Neural progenitor cell (in vitro differentiated cells): ENCODE measurements at regions not wholly inside any gene's neighbourhood (a gene's known extent, or its start where the extent isn't known, plus 50 kb on each side); places are given as distances from the start of the nearest gene placed in this dataset.
A peak's percentile ranks its signal among the peaks of the same experiment; 100 is the strongest.

Experiments used
- DNase-seq: peaks from one replicate; pipeline ENCODE4 v3.0.0-alpha.2; 2016; ENCODE audit warnings: low spot score
- H2AFZ ChIP-seq: fragments of 200-600 bp; sonication (generic); replicated peaks from 2 replicates; pipeline ENCODE4 v1.6.1; 2016; ENCODE audit warnings: antibody characterized with exemption
- H3F3A ChIP-seq: fragments of 200-600 bp; sonication (generic); 2 replicates; pipeline ENCODE4 v1.6.1; 2016; ENCODE audit warnings: antibody characterized with exemption, low read depth
- H3K27ac ChIP-seq: fragments of 200-600 bp; sonication (generic); 2 replicates; pipeline ENCODE4 v1.5.1; 2016; ENCODE audit warnings: mild to moderate bottlenecking
- H3K27me3 ChIP-seq: fragments of 200-600 bp; sonication (generic); 2 replicates; pipeline ENCODE4 v1.6.1; 2016; ENCODE audit warnings: mild to moderate bottlenecking, moderate library complexity
- H3K36me3 ChIP-seq: fragments of 200-600 bp; sonication (generic); 2 replicates; pipeline ENCODE4 v1.5.1; 2016
- H3K4me1 ChIP-seq: fragments of 200-600 bp; sonication (generic); 2 replicates; pipeline ENCODE4 v1.6.1; 2016; ENCODE audit warnings: mixed run types
- H3K4me2 ChIP-seq: fragments of 200-600 bp; sonication (generic); 2 replicates; pipeline ENCODE4 v1.6.1; 2016
- H3K4me3 ChIP-seq: fragments of 200-600 bp; sonication (generic); 2 replicates; pipeline ENCODE4 v1.5.1; 2016
- H3K79me2 ChIP-seq: fragments of 200-600 bp; sonication (generic); 2 replicates; pipeline ENCODE4 v1.6.1; 2016; ENCODE audit warnings: low read depth
- H3K9ac ChIP-seq: fragments of 200-600 bp; sonication (generic); 2 replicates; pipeline ENCODE4 v1.6.1; 2016
- H3K9me3 ChIP-seq: fragments of 200-600 bp; sonication (generic); 2 replicates; pipeline ENCODE4 v1.5.1; 2016; ENCODE audit warnings: low read depth
- H4K20me1 ChIP-seq: fragments of 200-600 bp; sonication (generic); 2 replicates; pipeline ENCODE4 v1.6.1; 2016; ENCODE audit warnings: low read depth
- H3K27ac Mint-ChIP-seq: 3 replicates; pipeline ENCODE4 v1.8.0; 2021; ENCODE audit warnings: mixed read lengths
- H3K27me3 Mint-ChIP-seq: 2 replicates; pipeline ENCODE4 v1.8.0; 2022; ENCODE audit warnings: low read depth, mild to moderate bottlenecking, inconsistent platforms, moderate library complexity, mixed read lengths; ENCODE audit not compliant: insufficient read depth
- H3K36me3 Mint-ChIP-seq: 3 replicates; pipeline ENCODE4 v1.8.0; 2021; ENCODE audit warnings: mixed read lengths
- H3K4me1 Mint-ChIP-seq: 3 replicates; pipeline ENCODE4 v1.8.0; 2021; ENCODE audit warnings: mixed read lengths
- H3K4me3 Mint-ChIP-seq: 3 replicates; pipeline ENCODE4 v1.8.0; 2021; ENCODE audit warnings: mild to moderate bottlenecking, moderate library complexity, mixed read lengths
- H3K9me3 Mint-ChIP-seq: 3 replicates; pipeline ENCODE4 v1.8.0; 2020; ENCODE audit warnings: mixed read lengths
- EZH2 ChIP-seq: fragments of 200-600 bp; sonication (generic); IDR thresholded peaks from 2 replicates; pipeline ENCODE4 v1.6.1; 2017; ENCODE audit warnings: antibody characterized with exemption, mild to moderate bottlenecking, moderate library complexity
- EZH2phosphoT487 ChIP-seq: fragments of 200-600 bp; sonication (generic); IDR thresholded peaks from 2 replicates; pipeline ENCODE4 v1.6.1; 2017; ENCODE audit warnings: antibody characterized with exemption
- TF ChIP-seq, protein P1 (sequence below): fragments of 200-600 bp; sonication (generic); IDR thresholded peaks from 2 replicates; pipeline ENCODE4 v1.5.1; 2017; ENCODE audit warnings: antibody characterized with exemption, mild to moderate bottlenecking

DNA sequence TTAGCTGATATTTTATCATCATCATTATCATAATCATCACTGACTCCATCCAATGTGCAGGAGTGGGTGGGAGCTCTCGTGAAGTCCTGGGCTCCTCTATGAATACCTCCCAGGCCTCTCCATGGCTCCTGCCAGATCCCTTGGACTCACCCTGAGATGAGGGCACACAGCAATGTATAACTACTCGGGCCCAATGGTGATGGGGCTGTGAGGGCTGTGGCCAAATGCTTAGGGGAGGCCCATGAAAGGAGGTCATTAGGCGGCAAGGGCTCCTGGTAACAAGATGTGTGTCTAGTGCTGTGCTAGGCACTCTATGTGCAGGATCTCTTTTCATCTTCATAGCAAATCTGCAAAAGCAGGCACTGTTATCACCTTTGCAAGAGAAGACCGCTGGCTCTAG lies 270.9 kb downstream of the GLRX3 start:
- Histone ChIP-seq H3F3A (peaks cover 5% of the 10 kb centered on the region), H3K4me2 (no peak overlapping the region), H3K27ac (no peak overlapping the region), H4K20me1 (no peaks in the 10 kb centered on the region), H3K79me2 (no peaks in the 10 kb centered on the region), H3K4me1 (peaks cover 12% of the 10 kb centered on the region), H3K36me3 (no peaks in the 10 kb centered on the region), H3K9me3 (no peaks in the 10 kb centered on the region), H3K9ac (no peak overlapping the region), H3K4me3 (no peak overlapping the region), H3K27me3 (no peaks in the 10 kb centered on the region), H2AFZ (no peak overlapping the region)
- Mint-ChIP-seq H3K9me3 (no peaks in the 10 kb centered on the region), H3K36me3 (no peaks in the 10 kb centered on the region), H3K27me3 (peaks cover 15% of the 10 kb centered on the region), H3K4me3 (no peak overlapping the region), H3K4me1 (peaks cover 8% of the 10 kb centered on the region), H3K27ac (no peak overlapping the region)
- no peak for DNase-seq
- TF ChIP-seq, protein P1, sequence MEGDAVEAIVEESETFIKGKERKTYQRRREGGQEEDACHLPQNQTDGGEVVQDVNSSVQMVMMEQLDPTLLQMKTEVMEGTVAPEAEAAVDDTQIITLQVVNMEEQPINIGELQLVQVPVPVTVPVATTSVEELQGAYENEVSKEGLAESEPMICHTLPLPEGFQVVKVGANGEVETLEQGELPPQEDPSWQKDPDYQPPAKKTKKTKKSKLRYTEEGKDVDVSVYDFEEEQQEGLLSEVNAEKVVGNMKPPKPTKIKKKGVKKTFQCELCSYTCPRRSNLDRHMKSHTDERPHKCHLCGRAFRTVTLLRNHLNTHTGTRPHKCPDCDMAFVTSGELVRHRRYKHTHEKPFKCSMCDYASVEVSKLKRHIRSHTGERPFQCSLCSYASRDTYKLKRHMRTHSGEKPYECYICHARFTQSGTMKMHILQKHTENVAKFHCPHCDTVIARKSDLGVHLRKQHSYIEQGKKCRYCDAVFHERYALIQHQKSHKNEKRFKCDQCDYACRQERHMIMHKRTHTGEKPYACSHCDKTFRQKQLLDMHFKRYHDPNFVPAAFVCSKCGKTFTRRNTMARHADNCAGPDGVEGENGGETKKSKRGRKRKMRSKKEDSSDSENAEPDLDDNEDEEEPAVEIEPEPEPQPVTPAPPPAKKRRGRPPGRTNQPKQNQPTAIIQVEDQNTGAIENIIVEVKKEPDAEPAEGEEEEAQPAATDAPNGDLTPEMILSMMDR, result no peak
- no peak for TF ChIP-seq EZH2
- TF ChIP-seq EZH2phosphoT487, result no peak

DNA sequence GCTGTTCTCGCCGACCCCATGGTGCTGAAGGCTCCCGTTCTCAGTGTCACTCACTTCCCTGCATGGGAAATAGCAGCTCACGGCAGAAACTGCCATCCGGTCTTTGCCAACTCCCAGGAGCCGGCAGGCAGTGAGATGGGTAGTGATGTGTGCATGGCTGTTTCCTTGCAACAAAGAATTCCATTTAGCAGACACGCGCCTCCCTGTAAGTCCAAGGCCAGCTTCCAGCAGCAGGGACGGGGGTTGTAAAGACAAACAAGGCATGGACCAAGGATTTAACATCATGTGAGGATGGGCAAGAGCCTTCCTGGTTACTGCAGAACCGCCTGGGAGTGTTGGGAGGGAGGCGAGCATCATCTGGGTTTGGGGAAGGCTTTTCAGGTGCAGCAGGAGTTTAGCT lies 273.1 kb downstream of the GLRX3 start:
- H3K4me2 ChIP-seq, result no peak overlapping the region
- H3K36me3 ChIP-seq, result no peaks in the 10 kb centered on the region
- no peak overlapping the region for H3K9ac ChIP-seq
- H3K36me3 Mint-ChIP-seq, result no peaks in the 10 kb centered on the region
- no peaks in the 10 kb centered on the region for H3K79me2 ChIP-seq
- TF ChIP-seq, protein P1, result no peak
- TF ChIP-seq EZH2 (no peak), EZH2phosphoT487 (no peak)
- H3K27ac ChIP-seq, result no peak overlapping the region
- no peaks in the 10 kb centered on the region for H3K27me3 ChIP-seq
- H4K20me1 ChIP-seq, result no peaks in the 10 kb centered on the region
- H2AFZ ChIP-seq, result no peak overlapping the region
- H3K4me3 ChIP-seq, result no peak overlapping the region
- peaks cover 9% of the 10 kb centered on the region for H3K27me3 Mint-ChIP-seq
- H3K9me3 ChIP-seq, result no peaks in the 10 kb centered on the region
- no peak for DNase-seq
- peaks cover 5% of the 10 kb centered on the region for H3F3A ChIP-seq
- H3K27ac Mint-ChIP-seq, result no peak overlapping the region
- H3K4me1 Mint-ChIP-seq, result peaks cover 4% of the 10 kb centered on the region
- peaks cover 13% of the 10 kb centered on the region for H3K4me1 ChIP-seq
- no peak overlapping the region for H3K4me3 Mint-ChIP-seq
- no peaks in the 10 kb centered on the region for H3K9me3 Mint-ChIP-seq

DNA sequence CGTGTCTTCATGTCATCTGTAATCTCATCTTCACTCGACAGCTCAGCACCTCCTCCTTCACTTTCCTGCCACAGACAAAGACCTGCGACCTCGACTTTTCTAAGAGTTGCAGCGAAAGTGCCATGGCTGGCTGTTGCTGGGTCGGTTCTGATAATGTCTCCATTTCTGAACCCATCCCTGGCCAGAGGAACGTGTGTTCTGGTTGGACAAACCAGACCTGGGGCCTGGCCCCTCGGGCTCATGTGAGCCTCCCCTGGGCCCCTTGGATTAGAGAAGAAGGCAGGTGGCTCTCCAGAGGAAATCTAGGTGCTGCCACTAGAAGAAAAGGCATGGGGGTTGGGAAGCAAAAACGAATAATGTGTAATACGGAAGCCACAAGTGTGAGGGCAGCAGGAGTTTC lies 273.7 kb downstream of the GLRX3 start:
- no peak for DNase-seq
- H3K27ac Mint-ChIP-seq, result peak overlapping the region; percentile 16
- peaks cover 2% of the 10 kb centered on the region for H3K4me1 Mint-ChIP-seq
- H3K36me3 ChIP-seq, result no peaks in the 10 kb centered on the region
- H3K27ac ChIP-seq, result no peak overlapping the region
- H3K4me1 ChIP-seq, result peaks cover 8% of the 10 kb centered on the region
- no peaks in the 10 kb centered on the region for H4K20me1 ChIP-seq
- TF ChIP-seq, protein P1, result no peak
- TF ChIP-seq EZH2 (no peak), EZH2phosphoT487 (no peak)
- H3K27me3 ChIP-seq, result no peaks in the 10 kb centered on the region
- peaks cover 9% of the 10 kb centered on the region for H3K27me3 Mint-ChIP-seq
- no peaks in the 10 kb centered on the region for H3K9me3 Mint-ChIP-seq
- H3K79me2 ChIP-seq, result no peaks in the 10 kb centered on the region
- H3K9ac ChIP-seq, result no peak overlapping the region
- peaks cover under 1% of the 10 kb centered on the region for H3F3A ChIP-seq
- H2AFZ ChIP-seq, result no peak overlapping the region
- H3K4me3 ChIP-seq, result no peak overlapping the region
- no peaks in the 10 kb centered on the region for H3K36me3 Mint-ChIP-seq
- no peak overlapping the region for H3K4me2 ChIP-seq
- H3K9me3 ChIP-seq, result no peaks in the 10 kb centered on the region
- H3K4me3 Mint-ChIP-seq, result no peak overlapping the region
